BE2C (cell line): ENCODE measurements at regions not wholly inside any gene's neighbourhood (a gene's known extent, or its start where the extent isn't known, plus 50 kb on each side); places are given as distances from the start of the nearest gene placed in this dataset.

Experiments
- DNase-seq: peaks from one replicate; pipeline ENCODE4 v3.0.0-alpha.2; 2020
- H3K27me3 ChIP-seq: fragments of 250-450 bp; sonication (Bioruptor Pico); 2 replicates; pipeline ENCODE4 v1.5.1; 2020; ENCODE audit warnings: mild to moderate bottlenecking
- H3K36me3 ChIP-seq: fragments of 250-450 bp; sonication (Bioruptor Pico); 2 replicates; pipeline ENCODE4 v1.5.1; 2020; ENCODE audit warnings: mild to moderate bottlenecking
- H3K4me1 ChIP-seq: fragments of 250-450 bp; sonication (Bioruptor Pico); 2 replicates; pipeline ENCODE4 v1.5.1; 2020
- H3K4me3 ChIP-seq: 2 replicates; pipeline ENCODE4 v1.5.1; 2011; ENCODE audit warnings: low read depth, low read length
- H3K9me3 ChIP-seq: fragments of 250-450 bp; sonication (Bioruptor Pico); 2 replicates; pipeline ENCODE4 v1.5.1; 2020
- TF ChIP-seq, protein P1 (sequence below): IDR thresholded peaks from 2 replicates; pipeline ENCODE4 v1.5.1; 2012; ENCODE audit warnings: mild to moderate bottlenecking, low read depth, low read length

DNA sequence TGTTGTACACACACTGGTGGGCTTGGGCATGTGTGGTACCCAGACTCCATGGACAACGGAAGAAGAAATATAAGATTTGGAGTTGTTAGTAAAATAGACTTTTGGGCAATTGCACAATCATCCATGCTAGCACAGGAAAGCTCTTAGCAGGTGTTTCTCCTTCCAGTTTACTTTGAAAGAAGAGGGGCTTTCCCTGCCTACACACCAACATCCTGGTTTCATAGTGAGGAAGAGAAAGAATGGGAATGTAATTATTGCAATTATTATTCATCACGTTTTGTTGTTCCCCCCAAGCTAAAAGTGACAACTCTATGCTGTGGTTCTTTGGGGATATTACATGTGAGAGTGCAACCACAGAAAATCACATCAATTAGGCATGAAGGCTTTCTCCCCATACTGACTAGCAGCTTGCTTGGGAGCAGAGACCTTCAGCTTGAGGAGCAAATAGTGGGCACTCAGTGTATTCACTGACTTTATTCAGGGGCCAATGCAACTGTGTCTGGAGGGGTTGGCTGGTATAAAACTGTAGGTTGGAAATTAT is 57.2 kb upstream of the PUDP start:
- TF ChIP-seq, protein P1, sequence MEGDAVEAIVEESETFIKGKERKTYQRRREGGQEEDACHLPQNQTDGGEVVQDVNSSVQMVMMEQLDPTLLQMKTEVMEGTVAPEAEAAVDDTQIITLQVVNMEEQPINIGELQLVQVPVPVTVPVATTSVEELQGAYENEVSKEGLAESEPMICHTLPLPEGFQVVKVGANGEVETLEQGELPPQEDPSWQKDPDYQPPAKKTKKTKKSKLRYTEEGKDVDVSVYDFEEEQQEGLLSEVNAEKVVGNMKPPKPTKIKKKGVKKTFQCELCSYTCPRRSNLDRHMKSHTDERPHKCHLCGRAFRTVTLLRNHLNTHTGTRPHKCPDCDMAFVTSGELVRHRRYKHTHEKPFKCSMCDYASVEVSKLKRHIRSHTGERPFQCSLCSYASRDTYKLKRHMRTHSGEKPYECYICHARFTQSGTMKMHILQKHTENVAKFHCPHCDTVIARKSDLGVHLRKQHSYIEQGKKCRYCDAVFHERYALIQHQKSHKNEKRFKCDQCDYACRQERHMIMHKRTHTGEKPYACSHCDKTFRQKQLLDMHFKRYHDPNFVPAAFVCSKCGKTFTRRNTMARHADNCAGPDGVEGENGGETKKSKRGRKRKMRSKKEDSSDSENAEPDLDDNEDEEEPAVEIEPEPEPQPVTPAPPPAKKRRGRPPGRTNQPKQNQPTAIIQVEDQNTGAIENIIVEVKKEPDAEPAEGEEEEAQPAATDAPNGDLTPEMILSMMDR = no peak
- Histone ChIP-seq H3K4me1 (no peaks in the 10 kb centered on the region), H3K27me3 (no peaks in the 10 kb centered on the region), H3K4me3 (no peak overlapping the region), H3K36me3 (no peaks in the 10 kb centered on the region), H3K9me3 (no peaks in the 10 kb centered on the region)
- no peak for DNase-seq

DNA sequence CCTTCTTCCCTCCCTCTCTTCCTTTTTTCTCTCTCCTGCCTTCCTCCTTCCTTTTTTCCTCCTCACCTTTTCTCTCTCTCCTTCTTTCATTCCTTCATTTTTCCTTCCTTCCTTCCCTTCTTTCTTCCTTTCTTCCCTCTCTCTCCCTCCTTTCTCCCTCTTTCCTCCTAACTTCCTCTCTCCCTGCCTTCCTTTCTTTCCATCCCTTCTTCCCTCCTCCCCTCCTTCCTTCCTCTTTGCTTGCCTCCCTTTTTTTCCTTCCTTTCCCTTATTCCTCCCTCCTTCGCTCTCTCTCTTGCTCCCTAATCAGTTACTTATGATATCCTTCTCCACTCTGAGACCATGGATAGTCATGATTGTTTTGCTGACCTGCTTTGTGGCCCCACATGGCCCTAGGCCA is 56.7 kb upstream of the PUDP start:
- Histone ChIP-seq H3K36me3 (no peaks in the 10 kb centered on the region), H3K9me3 (no peaks in the 10 kb centered on the region), H3K27me3 (no peaks in the 10 kb centered on the region), H3K4me3 (no peak overlapping the region), H3K4me1 (no peaks in the 10 kb centered on the region)
- no peak for DNase-seq
- TF ChIP-seq, protein P1 = no peak

DNA sequence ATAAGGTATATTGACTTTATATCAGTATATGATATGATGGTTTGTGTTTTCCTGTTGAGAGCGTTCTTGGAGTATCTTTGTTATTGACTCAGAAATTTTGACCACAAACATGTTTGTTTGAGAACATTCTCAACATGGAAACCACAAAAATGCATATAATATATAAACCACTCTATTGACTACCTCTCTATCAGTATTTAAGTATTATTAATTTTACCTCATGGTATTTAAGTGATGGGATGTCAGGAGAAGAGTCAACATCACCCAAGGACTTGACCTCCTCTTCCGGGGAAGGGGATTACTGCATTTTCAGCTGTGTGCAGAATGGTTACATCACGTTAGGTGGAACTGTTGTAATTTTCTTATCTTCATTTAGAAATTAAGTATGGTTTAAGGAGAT is 54.3 kb upstream of the PUDP start:
- H3K9me3 ChIP-seq = no peaks in the 10 kb centered on the region
- no peaks in the 10 kb centered on the region for H3K36me3 ChIP-seq
- H3K4me1 ChIP-seq = no peaks in the 10 kb centered on the region
- no peak overlapping the region for H3K4me3 ChIP-seq
- no peak for DNase-seq
- TF ChIP-seq, protein P1 = no peak
- no peaks in the 10 kb centered on the region for H3K27me3 ChIP-seq

DNA sequence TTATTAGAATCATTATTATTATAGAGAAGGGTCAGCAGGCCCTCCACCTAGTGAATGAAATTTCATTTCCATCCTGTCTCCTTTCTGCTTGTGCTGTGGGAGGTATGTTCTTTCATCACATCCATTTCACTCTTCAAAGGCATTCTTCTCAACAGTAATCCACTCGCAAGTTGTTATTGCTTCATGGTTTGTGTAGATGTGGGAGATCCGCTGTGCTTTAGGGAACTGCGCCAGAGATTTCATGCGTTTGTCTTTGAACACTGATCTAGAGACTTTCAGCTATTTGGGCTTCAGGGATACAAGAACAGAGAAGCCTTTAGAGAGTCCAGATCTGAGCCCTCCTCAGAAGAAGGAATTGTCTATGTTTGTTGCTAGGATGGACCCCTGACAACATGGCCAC is 53.5 kb upstream of the PUDP start:
- no peak overlapping the region for H3K4me3 ChIP-seq
- DNase-seq = no peak
- no peaks in the 10 kb centered on the region for H3K9me3 ChIP-seq
- no peaks in the 10 kb centered on the region for H3K4me1 ChIP-seq
- H3K36me3 ChIP-seq = no peaks in the 10 kb centered on the region
- TF ChIP-seq, protein P1 = no peak
- no peaks in the 10 kb centered on the region for H3K27me3 ChIP-seq

DNA sequence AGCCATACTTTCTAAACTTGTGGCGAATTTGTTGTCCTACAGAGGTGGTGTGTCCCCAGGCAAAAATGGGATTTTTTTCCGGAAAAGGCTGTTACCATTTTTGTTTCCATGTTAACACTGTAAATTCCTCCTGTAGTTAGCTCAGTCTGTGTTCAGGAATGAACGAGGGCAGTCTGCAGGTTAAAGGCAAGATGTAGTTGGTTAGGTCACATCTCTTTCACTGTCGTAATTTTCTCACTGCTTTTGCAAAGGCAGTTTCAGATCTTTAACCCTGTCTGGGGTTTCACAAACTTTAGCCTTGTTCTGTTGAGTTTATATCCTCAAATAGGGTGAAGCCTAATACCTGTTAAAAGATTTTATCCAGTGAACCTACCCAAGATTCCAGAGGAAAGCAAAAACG is 50.5 kb upstream of the PUDP start:
- Histone ChIP-seq H3K4me1 (no peaks in the 10 kb centered on the region), H3K36me3 (no peaks in the 10 kb centered on the region), H3K27me3 (no peaks in the 10 kb centered on the region), H3K4me3 (no peak overlapping the region), H3K9me3 (no peaks in the 10 kb centered on the region)
- DNase-seq = no peak
- TF ChIP-seq, protein P1 = no peak
